B cell (primary cell): ENCODE measurements at regions not wholly inside any gene's neighbourhood (a gene's known extent, or its start where the extent isn't known, plus 50 kb on each side); places are given as distances from the start of the nearest gene placed in this dataset.

Experiments used
- ATAC-seq: fragments of 200-7000 bp; cut with Tn5 transposase; one replicate; pipeline ENCODE4 v1.10.0; 2021; ENCODE audit warnings: low read depth, mild to moderate bottlenecking, moderate number of reproducible peaks, moderate library complexity
- CTCF ChIA-PET: fragments of 350-600 bp; sonication (Branson Sonifier 250); formaldehyde crosslinking; loops from one replicate; lab custom pipeline; 2021; ENCODE audit warnings: antibody characterized with exemption, inconsistent platforms; lab: Charles Lee
- POLR2A ChIA-PET: fragments of 350-600 bp; sonication (Branson Sonifier 250); formaldehyde crosslinking; loops from one replicate; lab custom pipeline; 2021; ENCODE audit warnings: antibody characterized with exemption; lab: Charles Lee
- DNase-seq: peaks from one replicate; pipeline ENCODE4 v3.0.0; 2013
- H2AFZ ChIP-seq: 2 replicates; pipeline ENCODE4 v1.6.1; 2012; ENCODE audit warnings: mild to moderate bottlenecking, low read depth, low read length; ENCODE audit not compliant: insufficient read depth, poor library complexity, severe bottlenecking
- H3K27ac ChIP-seq, 2 donors: 1 replicate in 1 of 2; 2 replicates in 1 of 2; pipeline ENCODE4 v1.5.1; 2012 to 2013; ENCODE audit warnings: low read length in 2 of 2, mild to moderate bottlenecking in 2 of 2, moderate library complexity in 1 of 2
- H3K27me3 ChIP-seq, 4 experiments: fragments of 200-600 bp in 1 of 4; sonication (generic) in 1 of 4; replicated peaks in 1 of 4; 1 replicate in 2 of 4; 2 replicates in 2 of 4; pipeline versions ENCODE4 v1.6.1 to v1.7.0; 2013 to 2016; ENCODE audit warnings: low read length in 3 of 4, mild to moderate bottlenecking in 2 of 4, mixed read lengths in 1 of 4, moderate library complexity in 1 of 4; ENCODE audit not compliant: insufficient read depth in 4 of 4, control insufficient read depth in 3 of 4; ENCODE audit errors: control extremely low read depth in 1 of 4
- H3K36me3 ChIP-seq, 2 experiments: replicated peaks in 1 of 2; 1 replicate in 1 of 2; 2 replicates in 1 of 2; pipeline versions ENCODE4 v1.6.1 to v1.7.1; 2013; ENCODE audit warnings: low read length in 1 of 2; ENCODE audit not compliant: insufficient read depth in 2 of 2, control insufficient read depth in 1 of 2; ENCODE audit errors: control extremely low read depth in 1 of 2, extremely low read depth in 1 of 2
- H3K4me1 ChIP-seq, 2 donors: fragments of 200-600 bp in 1 of 2; sonication (generic) in 1 of 2; 1 replicate in 1 of 2; 2 replicates in 1 of 2; pipeline versions ENCODE4 v1.5.1 to v1.6.1; 2013 to 2017; ENCODE audit warnings: low read length in 2 of 2; ENCODE audit not compliant: control insufficient read depth in 2 of 2, insufficient read depth in 2 of 2
- H3K4me2 ChIP-seq: replicated peaks from 2 replicates; pipeline ENCODE3; 2012; ENCODE audit warnings: mild to moderate bottlenecking, low read depth, low read length; ENCODE audit not compliant: poor library complexity, severe bottlenecking
- H3K4me3 ChIP-seq, 5 experiments: fragments of 200-600 bp in 1 of 5; sonication (generic) in 1 of 5; 1 replicate in 3 of 5; 2 replicates in 2 of 5; pipeline versions ENCODE4 v1.5.1 to v1.7.0; 2011 to 2016; ENCODE audit warnings: low read length in 4 of 5, mild to moderate bottlenecking in 4 of 5, low read depth in 2 of 5, control low read depth in 1 of 5, moderate library complexity in 1 of 5; ENCODE audit not compliant: insufficient read depth in 1 of 5; ENCODE audit errors: control extremely low read depth in 1 of 5, extremely low read depth in 1 of 5
- H3K79me2 ChIP-seq: fragments of 200-600 bp; sonication (generic); one replicate; pipeline ENCODE4 v1.6.0; 2016; ENCODE audit warnings: low read length; ENCODE audit not compliant: control insufficient read depth, insufficient read depth
- H3K9ac ChIP-seq: fragments of 200-600 bp; sonication (generic); 2 replicates; pipeline ENCODE4 v1.6.1; 2017; ENCODE audit warnings: mild to moderate bottlenecking, low read length, moderate library complexity
- H3K9me3 ChIP-seq, 3 donors: one replicate each; pipeline versions ENCODE4 v1.6.1 to v1.7.1; 2013; ENCODE audit warnings: low read length in 2 of 3; ENCODE audit not compliant: control insufficient read depth in 2 of 3, insufficient read depth in 1 of 3; ENCODE audit errors: control extremely low read depth in 1 of 3
- H4K20me1 ChIP-seq: 2 replicates; pipeline ENCODE4 v1.6.0; 2012; ENCODE audit warnings: mild to moderate bottlenecking, low read length; ENCODE audit not compliant: insufficient read depth, control insufficient read depth, poor library complexity, severe bottlenecking
- H3K27ac Mint-ChIP-seq: one replicate; pipeline ENCODE4 v1.8.0; 2021; ENCODE audit warnings: mixed read lengths
- H3K27me3 Mint-ChIP-seq: one replicate; pipeline ENCODE4 v1.8.0; 2021; ENCODE audit warnings: mixed read lengths
- H3K4me1 Mint-ChIP-seq: one replicate; pipeline ENCODE4 v1.8.0; 2021; ENCODE audit warnings: mixed read lengths
- H3K4me3 Mint-ChIP-seq: one replicate; pipeline ENCODE4 v1.8.0; 2021; ENCODE audit warnings: mixed read lengths
- H3K9me3 Mint-ChIP-seq: one replicate; pipeline ENCODE4 v1.8.0; 2022; ENCODE audit warnings: mixed read lengths; ENCODE audit not compliant: insufficient read depth
- CTCF ChIP-seq: fragments of 200-600 bp; IDR thresholded peaks from one replicate; pipeline ENCODE4 v1.8.0; 2022; ENCODE audit warnings: antibody characterized with exemption, mild to moderate bottlenecking
- EZH2 ChIP-seq: IDR thresholded peaks from 2 replicates; pipeline ENCODE4 v1.6.1; 2012; ENCODE audit warnings: borderline replicate concordance, low read depth, mild to moderate bottlenecking, moderate library complexity, low read length; ENCODE audit not compliant: insufficient read depth, poor library complexity, severe bottlenecking
- WGBS: methylation state at CpG from one replicate; pipeline ENCODE4 v1.1.5; 2013; ENCODE audit warnings: missing lambda C conversion rate; ENCODE audit not compliant: insufficient coverage; 5-methylcytosine and 5-hydroxymethylcytosine counted together
- intact Hi-C: fragments of 100-400 bp; cut with micrococcal nuclease; formaldehyde crosslinking; loops from one replicate; pipeline ENCODE4 v1.10.0; 2022

- Histone ChIP-seq H3K4me1 (no peaks in the 10 kb centered on the region), H2AFZ (no peak overlapping the region), H3K4me3 (no peak overlapping the region), H3K36me3 (no peaks in the 10 kb centered on the region), H3K9me3 (peaks cover 0 to 3% (median 0%) of the 10 kb centered on the region in 3 donors), H3K27me3 (peaks cover 0 to 7% (median 0%) of the 10 kb centered on the region in 4 experiments), H4K20me1 (no peaks in the 10 kb centered on the region), H3K79me2 (no peaks in the 10 kb centered on the region), H3K27ac (no peak overlapping the region), H3K4me2 (no peak overlapping the region), H3K9ac (no peak overlapping the region)
- peaks cover 19% of the 10 kb centered on the region for H3K27me3 Mint-ChIP-seq
- ATAC-seq: no peak
- POLR2A ChIA-PET: no interaction called here
- no peak for DNase-seq
- no peak overlapping the region for H3K4me3 Mint-ChIP-seq
- TF ChIP-seq CTCF: no peak
- no peak for TF ChIP-seq EZH2
- no peaks in the 10 kb centered on the region for H3K4me1 Mint-ChIP-seq
- H3K27ac Mint-ChIP-seq: no peak overlapping the region
- intact Hi-C loops: no loop called here
- no CpG with 5 or more reads among the region's 1 CpG for WGBS
- no peaks in the 10 kb centered on the region for H3K9me3 Mint-ChIP-seq
- CTCF ChIA-PET: no interaction called here
Observed at GRCh38 chr1:94306521-94306920, 69.1 kb upstream of the ARHGAP29 start.

- ChIA-PET POLR2A (no interaction called here), CTCF (no interaction called here)
- ATAC-seq (no peak), DNase-seq (no peak)
- H3K9me3 Mint-ChIP-seq: no peaks in the 10 kb centered on the region
- intact Hi-C loops: no loop called here
- no peak overlapping the region for H3K4me2 ChIP-seq
- H3K79me2 ChIP-seq: no peaks in the 10 kb centered on the region
- no peak for TF ChIP-seq CTCF
- TF ChIP-seq EZH2: no peak
- no peak overlapping the region for H3K9ac ChIP-seq
- H3K4me3 ChIP-seq: no peak overlapping the region
- no peaks in the 10 kb centered on the region for H3K36me3 ChIP-seq
- no peaks in the 10 kb centered on the region for H3K4me1 Mint-ChIP-seq
- H2AFZ ChIP-seq: no peak overlapping the region
- 71% methylated on average over 1 of the region's 1 CpG for WGBS
- H4K20me1 ChIP-seq: no peaks in the 10 kb centered on the region
- no peak overlapping the region for H3K27ac ChIP-seq
- H3K27me3 Mint-ChIP-seq: peaks cover 19% of the 10 kb centered on the region
- H3K9me3 ChIP-seq: peaks cover 0 to 3% (median 0%) of the 10 kb centered on the region in 3 donors
- no peak overlapping the region for H3K27ac Mint-ChIP-seq
- H3K4me1 ChIP-seq: no peaks in the 10 kb centered on the region
- peaks cover 0 to 9% (median 0%) of the 10 kb centered on the region in 4 experiments for H3K27me3 ChIP-seq
- no peak overlapping the region for H3K4me3 Mint-ChIP-seq
Observed at GRCh38 chr1:94305704-94306103, 68.3 kb upstream of the ARHGAP29 start.
